Islet of Langerhans (tissue), 1 donor: ENCODE measurements at regions not wholly inside any gene's neighbourhood (a gene's known extent, or its start where the extent isn't known, plus 50 kb on each side); places are given as distances from the start of the nearest gene placed in this dataset.
"Not testable (repeated sequence)": the region's sequence is repeated elsewhere in the genome, so short reads cannot be mapped to it uniquely, and the experiment has no call there.

ENCODE experiments used
- FAIRE-seq: peaks from one replicate; lab custom pipeline; 2011; peaks lifted over from hg19 to GRCh38; lab: Jason Lieb, UNC

DNA sequence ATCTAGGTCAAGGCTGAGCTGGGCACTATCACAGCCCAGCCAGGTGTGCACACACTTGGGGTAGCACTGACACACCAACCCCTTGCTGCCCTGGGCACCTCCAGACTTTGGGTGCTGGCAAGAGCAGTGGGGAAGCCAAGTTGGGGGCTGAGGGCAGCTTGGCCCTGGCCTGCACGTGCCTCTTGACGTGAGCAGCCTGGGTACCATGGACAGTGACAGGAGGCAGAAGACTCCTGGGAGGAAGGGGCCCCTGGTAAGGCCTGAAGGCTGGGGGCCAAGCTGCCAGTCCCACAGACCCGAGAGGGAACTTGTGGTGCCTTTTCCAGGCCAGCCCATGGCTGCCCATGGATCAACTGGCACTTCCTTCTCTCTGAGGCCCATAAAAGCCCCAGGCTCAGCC is 124.1 kb upstream of the SFSWAP start:
- no peak for FAIRE-seq

DNA sequence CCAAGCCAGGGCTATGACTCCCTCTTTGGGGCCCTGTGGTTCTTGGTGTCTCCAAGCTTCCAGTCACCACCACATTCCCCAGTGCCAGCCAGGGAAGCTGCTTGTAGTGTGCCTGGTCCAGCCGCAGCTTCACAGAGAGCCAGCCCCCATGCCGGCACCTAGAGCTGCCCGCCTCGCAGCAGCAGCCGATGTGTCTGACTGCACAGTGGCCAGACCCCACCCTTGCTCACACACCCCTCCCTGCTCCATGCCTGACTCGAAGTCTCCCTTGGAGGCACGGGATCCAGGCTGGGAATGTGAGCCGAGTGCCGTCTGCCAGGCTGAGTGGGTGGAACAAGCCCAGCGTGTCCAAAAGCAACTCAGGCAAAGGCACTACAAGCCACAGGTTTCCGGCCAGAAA is 123.3 kb upstream of the SFSWAP start:
- no peak for FAIRE-seq

DNA sequence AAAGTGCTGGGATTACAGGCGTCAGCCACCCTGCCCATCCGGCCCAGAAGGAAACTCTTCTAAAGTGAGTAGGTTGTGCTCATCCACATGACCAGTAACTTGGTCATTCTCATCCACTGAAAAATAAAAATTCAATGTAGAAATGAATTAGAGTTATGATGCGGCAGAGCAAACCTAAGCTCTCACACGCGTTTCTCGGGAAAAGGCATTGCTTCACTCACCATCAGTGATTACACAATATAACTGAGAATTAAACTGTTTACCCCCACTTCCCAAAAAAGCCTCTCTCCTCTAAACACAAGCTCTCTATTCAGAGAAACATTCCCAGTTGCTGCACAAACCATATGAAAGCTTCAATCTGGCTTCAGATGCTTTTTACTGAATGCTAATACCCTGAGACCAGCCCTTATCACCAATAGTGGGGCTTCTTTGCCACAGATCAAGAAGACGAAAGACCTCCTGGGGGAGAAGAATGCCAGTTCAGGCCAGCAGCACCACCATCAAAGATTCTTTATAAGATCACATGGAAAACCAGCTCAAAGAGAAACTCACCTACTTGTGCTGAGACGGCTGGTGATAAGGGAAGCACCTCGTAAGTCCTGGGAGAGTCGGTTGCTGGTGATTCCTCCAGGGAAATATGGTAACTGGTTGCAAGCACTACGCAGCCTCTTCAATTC is 121.5 kb upstream of the SFSWAP start:
- no peak for FAIRE-seq

DNA sequence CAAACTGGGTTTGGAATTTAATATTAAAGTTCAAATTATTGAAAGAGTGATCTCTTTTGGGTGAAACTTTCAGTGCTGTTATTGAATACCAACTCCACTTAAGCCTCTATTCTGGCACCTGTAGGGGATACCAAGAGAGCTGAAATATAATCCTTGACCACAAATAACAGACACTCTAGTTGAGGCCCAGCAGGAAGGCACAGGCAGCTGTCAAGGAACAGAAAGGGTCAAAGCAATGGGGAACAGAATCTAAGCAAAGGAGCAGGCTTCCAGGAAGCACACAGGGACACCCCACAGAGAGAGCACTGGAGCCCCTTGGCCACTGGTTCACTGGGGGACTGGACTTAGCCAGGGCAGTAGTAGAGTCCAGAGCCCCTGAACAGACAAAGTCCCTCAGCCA is 120.9 kb upstream of the SFSWAP start:
- no peak for FAIRE-seq

DNA sequence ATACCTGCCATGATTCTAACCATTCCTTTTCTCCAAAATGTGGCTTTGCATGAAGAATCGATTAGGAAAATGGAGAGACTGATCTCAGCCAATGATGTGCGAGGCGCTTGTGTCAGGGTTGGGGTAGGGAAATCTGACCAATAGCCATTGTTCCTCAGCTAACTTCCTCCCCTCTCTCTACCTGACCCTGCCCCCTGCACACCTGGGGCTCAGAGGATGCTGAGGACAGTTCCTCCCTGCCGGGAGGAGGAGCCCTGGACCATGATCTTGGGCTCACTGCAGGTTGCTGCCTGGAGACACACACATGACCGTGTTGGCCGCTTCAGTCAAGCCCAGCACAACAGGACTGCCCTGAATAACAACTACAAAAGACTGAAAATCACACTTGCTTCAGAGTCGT is 119.8 kb upstream of the SFSWAP start:
- no peak for FAIRE-seq

DNA sequence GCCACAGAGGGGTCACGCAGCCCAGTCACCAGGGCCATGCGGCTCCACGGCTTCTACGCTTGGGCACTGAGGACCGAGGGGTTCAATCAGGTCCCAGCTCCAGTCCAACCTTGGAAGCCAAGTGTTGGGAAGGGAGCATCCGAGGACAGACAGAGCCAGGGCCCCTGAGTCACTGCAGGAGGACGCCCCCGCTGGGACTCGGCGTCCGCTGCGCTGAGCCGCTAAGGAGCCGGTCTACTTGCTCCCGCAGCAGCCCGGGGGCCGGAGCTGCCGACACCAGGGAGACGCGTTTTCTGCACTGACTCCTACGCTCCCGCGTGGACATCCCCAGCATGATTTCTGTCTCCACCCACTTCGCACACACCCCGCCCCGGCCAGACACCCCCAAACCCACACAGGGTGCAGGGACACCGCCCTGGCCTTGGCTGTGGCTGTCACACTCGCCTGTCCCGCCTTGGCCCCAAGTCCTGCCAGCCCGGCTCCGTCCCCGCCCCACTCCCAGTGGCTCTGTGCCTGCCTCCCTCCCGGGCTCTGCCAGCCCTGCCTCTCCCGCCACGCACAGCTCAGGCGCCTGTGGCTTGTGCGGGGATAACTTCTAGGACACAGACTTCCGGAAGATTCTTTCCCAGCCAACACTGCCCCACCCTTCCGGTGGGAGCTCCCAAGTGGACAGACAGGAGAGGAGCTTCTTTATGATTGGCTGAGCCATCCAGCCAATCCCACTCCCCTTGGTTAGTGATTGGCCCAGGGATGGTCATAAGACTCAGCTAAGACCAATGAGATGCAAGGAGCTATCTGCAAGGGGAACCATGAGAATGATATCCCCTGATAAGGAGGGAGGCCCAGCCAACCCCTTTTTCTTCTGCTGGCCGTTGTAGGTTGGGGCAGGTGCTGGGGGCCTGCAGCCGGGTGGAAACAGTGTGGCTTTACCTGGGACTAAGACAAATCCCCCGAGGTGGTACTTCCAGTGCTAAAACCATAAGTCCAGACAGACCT is 118.9 kb upstream of the SFSWAP start:
- no peak for FAIRE-seq

DNA sequence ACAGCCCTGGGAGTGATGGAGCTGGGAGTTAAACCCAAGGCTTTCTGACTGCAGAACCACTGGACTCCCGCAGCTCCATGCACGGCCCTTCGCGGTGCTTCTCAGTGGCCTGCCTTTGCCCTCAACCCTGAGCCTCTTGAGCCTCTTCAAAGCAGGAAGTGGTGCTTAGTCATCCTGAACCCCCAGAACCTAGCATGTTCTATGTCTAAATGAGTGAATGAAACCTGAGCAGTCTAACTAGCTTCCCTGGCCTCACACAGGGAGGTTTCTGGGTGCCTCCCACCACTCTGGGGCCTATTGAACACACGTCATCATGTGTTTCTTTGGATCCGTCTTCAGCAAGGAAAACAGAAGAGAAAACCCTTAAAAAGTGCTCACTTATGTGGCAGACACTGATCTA is 117.9 kb upstream of the SFSWAP start:
- no peak for FAIRE-seq

DNA sequence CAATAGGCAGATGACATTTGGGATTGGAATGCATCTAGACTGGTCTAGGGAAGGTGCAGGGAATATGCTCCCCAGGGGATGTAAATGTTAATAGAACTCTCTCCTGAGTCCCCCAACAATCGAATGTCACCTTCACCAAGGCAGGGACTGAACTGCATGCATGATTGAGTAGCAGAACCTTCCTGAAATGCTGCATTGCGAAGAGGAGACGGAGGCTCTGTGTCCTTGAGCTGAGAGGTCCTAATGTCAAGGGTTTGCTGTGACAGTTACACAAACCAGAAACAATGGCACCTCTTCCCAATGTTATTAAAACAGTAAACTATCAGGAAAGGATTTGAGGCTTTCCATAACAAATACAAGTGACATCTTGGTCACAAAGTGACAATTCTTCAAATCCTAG is 117.5 kb upstream of the SFSWAP start:
- FAIRE-seq = no peak

DNA sequence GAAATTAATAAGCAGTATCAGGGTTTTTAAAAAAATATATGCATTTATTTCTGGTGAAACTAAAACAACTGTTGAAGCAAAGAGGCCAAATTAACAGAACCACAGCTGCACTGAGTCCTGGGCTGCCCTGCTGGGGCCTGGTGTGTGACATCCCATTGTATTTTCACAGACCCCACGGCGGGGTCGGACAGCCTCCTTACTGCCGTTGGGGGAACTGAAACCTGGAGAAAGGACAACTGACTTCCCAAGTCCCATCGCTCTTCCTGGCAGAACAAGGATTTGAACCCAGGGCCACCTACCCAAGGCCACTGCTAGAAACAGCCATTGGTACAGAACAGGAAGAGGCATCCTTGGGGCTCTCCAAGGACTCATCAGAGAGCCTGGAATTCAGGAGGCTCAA is 114.8 kb upstream of the SFSWAP start:
- no peak for FAIRE-seq

DNA sequence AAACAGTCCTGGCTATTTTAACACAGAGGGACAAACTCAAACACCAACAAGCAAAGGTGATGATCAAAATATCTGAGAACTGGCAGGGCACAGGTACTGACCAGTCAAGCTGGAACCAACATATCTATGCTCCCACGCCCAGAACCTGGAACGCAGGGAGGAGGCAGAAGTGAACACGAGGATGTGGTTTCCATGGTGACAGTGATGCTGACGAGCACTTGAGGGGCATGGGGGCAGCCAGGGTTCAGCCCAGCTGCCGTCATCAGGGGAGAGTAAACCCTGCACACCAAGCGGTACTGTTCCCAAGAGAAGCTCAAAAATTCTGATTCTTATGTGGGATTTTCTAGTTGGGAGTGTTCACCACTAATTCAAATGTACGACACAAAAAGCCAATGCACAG is 113.6 kb upstream of the SFSWAP start:
- no peak for FAIRE-seq

DNA sequence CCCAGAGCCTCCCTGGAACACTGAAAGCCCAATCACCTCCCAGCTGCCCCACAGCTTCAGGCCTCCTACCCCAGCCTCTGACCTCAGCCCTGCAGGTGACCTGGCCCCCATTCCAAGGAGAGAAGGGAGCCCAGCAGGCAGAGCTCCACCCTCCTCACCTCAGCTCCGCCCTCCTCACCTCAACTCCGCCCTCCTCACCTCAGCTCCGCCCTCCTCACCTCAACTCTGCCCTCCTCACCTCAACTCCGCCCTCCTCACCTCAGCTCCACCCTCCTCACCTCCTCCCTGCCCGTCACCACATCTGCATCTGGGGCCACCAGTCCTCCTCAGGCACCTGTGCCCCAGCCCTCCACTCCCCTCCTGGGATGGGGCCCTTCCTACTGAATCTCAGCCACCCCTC is 112.2 kb upstream of the SFSWAP start:
- no peak for FAIRE-seq

DNA sequence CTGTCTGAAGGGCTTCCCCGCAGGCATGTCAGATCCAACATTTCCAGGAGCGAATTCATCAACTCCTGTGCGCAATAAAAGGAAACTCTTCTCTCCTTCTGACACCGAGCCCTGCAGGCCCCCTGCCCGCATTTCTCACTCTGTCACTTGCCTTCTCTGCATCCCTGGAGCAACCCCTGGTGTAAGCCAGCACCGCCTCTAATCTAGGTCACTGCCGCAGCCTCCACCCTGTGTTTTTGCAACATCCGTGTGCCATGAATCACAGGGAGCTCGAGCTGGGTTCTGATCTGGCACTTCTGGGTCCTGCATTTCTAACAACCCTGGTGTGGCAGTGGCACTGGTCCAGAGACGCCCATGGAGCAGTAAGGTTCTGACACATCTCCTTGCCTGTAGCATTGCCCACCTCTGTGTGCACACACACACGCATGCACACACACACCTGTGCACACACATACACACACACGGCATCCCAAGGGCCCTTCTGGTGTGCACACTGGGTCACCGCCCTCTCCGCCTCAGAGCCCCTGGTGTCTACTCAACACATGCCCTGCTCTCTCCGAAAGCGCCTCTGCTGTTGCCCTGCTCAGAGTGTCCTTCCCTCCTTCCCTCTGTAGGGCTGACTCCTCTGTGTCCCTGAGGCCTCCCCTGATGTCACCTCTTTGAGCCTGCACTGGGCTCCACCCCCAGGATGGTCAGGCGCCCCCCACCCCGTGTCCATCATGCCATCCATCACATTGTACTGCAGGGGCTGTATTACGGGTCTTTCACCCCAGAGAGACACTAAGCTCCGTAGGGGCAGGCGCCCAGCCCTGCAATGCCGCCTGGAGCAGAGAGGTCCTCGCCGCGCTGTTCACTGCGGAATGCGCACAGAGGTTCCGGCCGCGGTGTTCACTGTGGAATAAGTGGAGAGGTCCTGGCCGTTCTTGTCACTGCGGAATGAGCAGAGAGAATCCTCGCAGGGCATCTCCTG is 111.4 kb upstream of the SFSWAP start:
- no peak for FAIRE-seq

DNA sequence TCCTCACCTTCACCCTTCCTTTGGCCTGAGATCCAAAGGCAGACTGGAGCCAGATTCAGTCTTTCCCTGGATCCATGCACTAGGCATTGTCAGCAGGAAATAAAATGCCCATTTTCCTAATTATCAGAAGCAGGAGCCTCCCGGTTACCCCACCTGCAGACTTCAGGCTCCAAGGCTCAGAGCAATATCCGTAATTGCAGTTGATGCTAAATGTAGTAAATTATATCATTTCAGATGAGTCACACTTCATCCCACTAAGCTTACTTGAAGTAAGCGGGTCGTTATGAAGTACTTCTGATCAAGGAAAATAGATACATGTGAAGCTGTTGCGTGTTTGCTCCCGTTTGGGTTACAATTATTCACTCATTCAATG is 110.7 kb upstream of the SFSWAP start:
- no peak for FAIRE-seq

DNA sequence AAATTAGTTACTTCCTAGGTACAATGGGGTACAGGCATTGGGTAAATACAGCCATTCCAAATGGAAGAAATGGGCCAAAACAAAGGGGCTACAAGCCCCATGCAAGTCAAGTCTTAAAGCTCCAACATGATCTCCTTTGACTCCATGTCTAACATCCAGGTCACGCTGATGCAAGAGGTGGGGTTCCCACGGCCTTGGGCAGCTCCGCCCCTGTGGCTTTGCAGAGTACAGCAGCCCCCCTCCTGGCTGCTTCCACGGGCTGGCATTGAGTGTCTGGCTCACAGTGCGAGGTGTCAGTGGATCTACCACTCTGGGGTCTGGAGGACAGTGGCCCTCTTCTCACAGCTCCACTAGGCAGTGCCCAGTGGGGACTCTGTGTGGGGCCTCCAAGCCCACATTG is 109.4 kb upstream of the SFSWAP start:
- FAIRE-seq = not testable (repeated sequence)

DNA sequence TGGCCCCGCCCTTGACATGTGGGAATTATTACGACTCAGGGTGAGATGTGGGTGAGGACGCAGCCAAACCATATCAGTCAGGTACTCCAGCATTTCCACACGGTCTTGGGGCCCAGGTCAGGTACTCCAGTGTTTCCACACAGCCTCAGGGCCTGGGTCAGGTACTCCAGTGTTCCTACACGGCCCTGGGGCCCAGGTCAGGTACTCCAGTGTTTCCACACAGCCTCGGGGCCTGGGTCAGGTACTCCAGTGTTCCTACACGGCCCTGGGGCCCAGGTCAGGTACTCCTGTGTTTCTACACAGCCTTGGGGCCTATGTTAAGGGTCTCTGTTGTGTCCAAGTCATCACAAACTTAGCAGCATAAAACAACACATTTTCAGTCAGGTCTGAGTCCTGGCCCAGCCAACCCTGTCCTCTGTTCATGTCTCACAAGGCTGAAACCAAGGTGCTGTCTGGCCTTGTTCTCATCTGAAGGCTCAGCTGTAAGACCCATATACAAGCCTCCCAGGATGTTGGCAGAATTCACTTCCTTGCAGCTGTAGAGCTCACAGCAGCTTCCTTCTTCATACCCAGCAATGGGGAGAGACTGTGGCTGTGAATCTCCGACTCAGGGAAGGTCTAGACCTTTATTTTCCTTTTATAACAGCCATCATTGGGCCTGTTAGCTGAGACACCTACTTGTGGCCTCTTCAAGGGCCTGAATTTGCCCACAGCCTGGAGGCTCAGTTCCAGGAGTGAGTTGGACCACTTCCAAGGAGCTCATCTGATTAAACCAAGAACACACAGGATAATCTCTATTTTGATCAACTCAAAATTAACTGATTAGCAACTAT is 107.6 kb upstream of the SFSWAP start:
- no peak for FAIRE-seq

DNA sequence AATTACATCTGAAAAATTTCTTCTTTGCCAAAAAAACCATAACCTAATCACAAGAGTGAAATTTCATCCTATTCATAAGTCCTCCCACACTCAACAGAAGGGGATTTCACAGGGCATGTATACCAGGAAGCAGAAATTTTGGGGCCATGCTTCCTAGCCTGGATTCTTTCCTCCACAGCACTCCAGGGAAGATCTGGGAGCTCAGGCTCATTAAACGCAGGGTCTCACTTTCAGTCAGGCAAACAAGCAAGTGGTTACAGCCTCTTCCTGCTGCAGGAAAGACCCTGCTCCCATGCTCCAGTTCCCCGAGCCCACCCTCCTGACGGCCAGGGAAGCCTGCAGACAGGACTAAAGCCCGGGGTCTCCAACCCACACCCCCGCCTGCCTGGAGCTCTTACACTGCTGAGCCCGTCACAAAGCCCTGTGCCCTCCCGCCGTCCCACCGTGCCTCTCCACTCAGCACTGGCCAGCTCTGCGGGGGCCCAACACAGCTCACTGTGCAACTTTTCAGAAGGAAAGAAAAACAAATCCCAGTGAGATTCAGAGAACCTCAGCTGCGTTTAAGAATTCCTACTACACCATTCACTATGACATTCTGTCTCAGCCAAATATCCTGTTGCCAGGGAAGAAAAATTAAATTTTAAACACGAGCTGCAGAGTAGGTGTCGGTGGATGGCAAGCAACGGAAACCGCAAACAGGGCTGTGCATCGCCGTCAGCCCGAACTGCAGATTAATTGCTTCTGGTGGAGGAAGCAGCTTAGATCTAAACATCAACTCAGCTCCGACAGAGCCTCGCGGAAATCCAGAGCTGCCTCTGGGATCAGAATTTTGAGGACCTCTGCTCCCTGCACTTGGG is 106.7 kb upstream of the SFSWAP start:
- no peak for FAIRE-seq

DNA sequence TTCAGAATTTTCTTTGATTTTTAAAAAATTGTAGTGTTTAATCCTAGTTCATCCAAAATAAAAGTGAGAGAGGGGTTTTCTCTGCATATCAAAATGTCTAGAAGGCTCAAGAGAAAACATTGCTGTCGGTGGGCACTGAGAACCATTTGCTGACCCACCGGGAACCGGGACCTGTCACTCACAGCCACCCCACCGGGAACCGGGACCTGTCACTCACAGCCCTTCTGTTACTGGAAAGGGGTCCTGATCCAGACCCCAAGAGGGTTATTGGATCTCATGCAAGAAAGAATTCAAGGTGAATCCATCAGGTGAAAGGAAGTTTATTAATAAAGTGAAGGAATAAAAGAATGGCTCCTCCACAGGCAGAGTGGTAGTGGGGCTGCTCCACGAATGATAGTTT is 106.0 kb upstream of the SFSWAP start:
- FAIRE-seq = no peak

DNA sequence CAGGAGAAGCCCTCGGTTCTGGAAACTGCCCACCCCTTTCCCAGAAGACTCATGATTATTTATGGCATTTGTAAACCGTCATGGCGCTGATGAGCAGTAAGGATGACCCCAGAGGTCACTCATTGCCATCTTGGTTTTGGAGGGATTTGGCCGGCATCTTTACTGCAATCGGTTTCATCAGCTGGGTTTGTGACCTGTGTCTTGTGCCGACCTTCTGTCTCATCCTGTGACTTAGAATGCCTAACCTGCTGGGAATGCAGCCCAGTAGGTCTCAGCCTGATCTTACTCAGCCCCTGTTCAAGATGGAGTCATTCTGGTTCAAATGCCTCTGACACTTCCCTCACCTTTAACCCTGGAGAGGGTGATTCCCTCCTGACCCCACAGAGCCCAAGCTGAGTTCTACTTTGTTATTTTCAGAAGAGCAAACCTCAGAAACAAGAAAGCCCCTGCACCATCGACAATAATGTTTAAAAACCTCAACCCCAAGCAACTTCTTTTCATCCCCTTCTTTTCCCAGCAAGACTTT is 105.5 kb upstream of the SFSWAP start:
- FAIRE-seq = no peak

DNA sequence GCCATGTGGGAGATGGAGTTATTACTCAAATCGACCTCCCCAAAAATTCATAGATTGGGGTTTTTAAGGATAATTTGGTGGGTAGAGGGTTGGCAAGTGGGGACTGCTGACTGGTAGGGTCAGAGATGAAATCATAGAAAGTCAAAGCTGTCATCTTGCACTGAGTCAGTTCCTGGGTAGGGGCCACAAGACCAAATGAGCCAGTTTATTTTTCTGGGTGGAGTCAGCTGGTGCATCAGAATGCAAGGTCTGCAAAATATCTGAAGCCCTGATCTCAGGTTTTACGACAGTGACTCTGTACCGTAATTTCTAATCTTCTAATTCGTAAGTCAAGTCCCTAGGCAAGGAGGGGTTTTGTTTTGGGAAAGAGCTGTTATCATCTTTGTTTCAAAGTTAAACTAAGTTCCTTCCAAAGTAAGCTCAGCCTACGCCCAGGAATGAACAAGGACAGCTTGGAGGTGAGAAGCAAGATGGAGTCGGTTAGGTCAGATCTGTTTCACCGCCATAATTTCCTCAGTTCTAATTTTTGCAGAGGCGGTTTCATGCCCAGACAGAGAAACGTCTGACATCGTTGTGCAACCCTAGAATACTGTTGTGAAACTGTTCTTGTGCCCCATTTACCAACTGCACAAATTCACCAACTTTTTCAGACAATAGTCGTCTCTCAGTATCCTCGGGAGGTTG is 104.5 kb upstream of the SFSWAP start:
- FAIRE-seq = no peak
